K562 (cell line): ENCODE measurements at regions not wholly inside any gene's neighbourhood (a gene's known extent, or its start where the extent isn't known, plus 50 kb on each side); places are given as distances from the start of the nearest gene placed in this dataset.

ENCODE experiments used
- ATAC-seq: fragments of 200-7000 bp; cut with Tn5 transposase; 3 replicates; pipeline ENCODE4 v1.9.1; 2020; ENCODE audit warnings: moderate library complexity
- BruUV-seq: library from RNA; stranded (reverse); fragments of 400-500 nt; replicated peaks from 2 replicates; lab custom pipeline; 2021; lab: Mats Ljungman, UMichigan
- CTCF ChIA-PET: fragments of 300-600 bp; formaldehyde crosslinking; extraction: SDS; loops from one replicate; lab custom pipeline; 2021; ENCODE audit warnings: low intra/inter-chr PET ratio; lab: Yijun Ruan, JAX
- POLR2A ChIA-PET: fragments of 300-600, 350-650 bp; sonication (Branson Sonifier 250); formaldehyde crosslinking; extraction: SDS; loops from one replicate; lab custom pipeline; 2021; ENCODE audit warnings: antibody characterized with exemption, inconsistent platforms; lab: Yijun Ruan, JAX
- DNase-seq, 4 experiments: peaks; one replicate each; pipeline versions ENCODE4 v3.0.0 to v3.0.0-alpha.2; 2011 to 2018; ENCODE audit warnings: low spot score in 3 of 4, mixed read lengths in 3 of 4; ENCODE audit errors: extremely low read depth in 1 of 4
- FAIRE-seq: peaks from 2 replicates; lab custom pipeline; 2011; peaks lifted over from hg19 to GRCh38; lab: Jason Lieb, UNC
- H2AFZ ChIP-seq: 2 replicates; pipeline ENCODE4 v1.6.0; 2011; ENCODE audit warnings: low read depth, low read length, control low read depth, inconsistent platforms
- H3K27ac ChIP-seq: fragments of 200-600 bp; 3 replicates; pipeline ENCODE4 v1.8.0; 2011; ENCODE audit warnings: low read depth, mild to moderate bottlenecking, control low read depth, inconsistent platforms, low read length, moderate library complexity, mixed read lengths; ENCODE audit errors: extremely low read depth
- H3K27me3 ChIP-seq, 2 experiments: fragments of 300-600 bp in 1 of 2; 2 replicates in 1 of 2; 3 replicates in 1 of 2; pipeline versions ENCODE4 v1.6.0 to v1.8.0; 2011; ENCODE audit warnings: inconsistent platforms in 2 of 2, low read length in 2 of 2, mild to moderate bottlenecking in 1 of 2, mixed read lengths in 1 of 2, moderate library complexity in 1 of 2; ENCODE audit not compliant: control insufficient read depth in 2 of 2, insufficient read depth in 2 of 2
- H3K36me3 ChIP-seq: fragments of 300-600 bp; 3 replicates; pipeline ENCODE4 v1.8.0; 2011; ENCODE audit warnings: mild to moderate bottlenecking, low read length, inconsistent platforms; ENCODE audit not compliant: control insufficient read depth, insufficient read depth
- H3K4me1 ChIP-seq, 2 experiments: fragments of 200-600 bp in 1 of 2; replicated peaks in 1 of 2; 2 replicates in 1 of 2; 3 replicates in 1 of 2; pipeline versions ENCODE4 v1.5.1 to v1.8.0; 2011; ENCODE audit warnings: inconsistent platforms in 2 of 2, low read length in 2 of 2, mild to moderate bottlenecking in 1 of 2, mixed read lengths in 1 of 2, moderate library complexity in 1 of 2; ENCODE audit not compliant: control insufficient read depth in 2 of 2, insufficient read depth in 2 of 2
- H3K4me2 ChIP-seq: 2 replicates; pipeline ENCODE4 v1.6.1; 2011; ENCODE audit warnings: low read length, control low read depth, inconsistent platforms, mixed read lengths; ENCODE audit not compliant: insufficient read depth
- H3K4me3 ChIP-seq: fragments of 200-600 bp; sonication (generic), shearing (Covaris generic); 2 replicates; pipeline ENCODE4 v1.5.1; 2016; ENCODE audit warnings: control low read depth, inconsistent platforms
- H3K79me2 ChIP-seq: fragments of 200-600 bp; 3 replicates; pipeline ENCODE4 v1.8.0; 2011; ENCODE audit warnings: low read length, inconsistent platforms; ENCODE audit not compliant: control insufficient read depth, insufficient read depth
- H3K9ac ChIP-seq, 2 experiments: 2 replicates each; pipeline versions ENCODE4 v1.6.0 to v1.6.1; 2011; ENCODE audit warnings: low read depth in 2 of 2, low read length in 2 of 2, control low read depth in 1 of 2, inconsistent platforms in 1 of 2, mild to moderate bottlenecking in 1 of 2, mixed read lengths in 1 of 2; ENCODE audit not compliant: insufficient read depth in 1 of 2
- H3K9me1 ChIP-seq: one replicate; pipeline ENCODE4 v1.6.0; 2011; ENCODE audit warnings: inconsistent platforms, mild to moderate bottlenecking, low read length, moderate library complexity; ENCODE audit not compliant: control insufficient read depth, insufficient read depth
- H3K9me3 ChIP-seq: replicated peaks from 2 replicates; pipeline ENCODE4 v1.5.1; 2011; ENCODE audit warnings: low read depth, low read length, inconsistent platforms; ENCODE audit not compliant: control insufficient read depth, insufficient read depth
- H4K20me1 ChIP-seq: replicated peaks from 2 replicates; pipeline ENCODE4 v1.6.1; 2011; ENCODE audit warnings: low read length, inconsistent platforms, mixed read lengths; ENCODE audit not compliant: control insufficient read depth, insufficient read depth
- ZNF395 ChIP-seq: fragments of 200-800 bp; sonication (Bioruptor generic); IDR thresholded peaks from 2 replicates; pipeline ENCODE4 v1.6.1; 2017; ENCODE audit warnings: missing genetic modification characterization, missing compliant biosample characterization
- WGBS: fragments of 100-300 bp; shearing (Covaris generic); methylation state at CpG from one replicate; pipeline ENCODE4 v1.1.6; 2016; ENCODE audit warnings: low coverage, mixed read lengths; ENCODE audit not compliant: insufficient coverage; ENCODE audit errors: missing lambda C conversion rate; 5-methylcytosine and 5-hydroxymethylcytosine counted together
- in situ Hi-C: fragments of 300-500 bp; cut with MboI; formaldehyde crosslinking; loops from 4 replicates; pipeline ENCODE4 v1.15.0; 2018; ENCODE audit warnings: inconsistent platforms, mixed read lengths
- intact Hi-C: fragments of 100-400 bp; cut with micrococcal nuclease; formaldehyde crosslinking; loops from 2 replicates; pipeline ENCODE4 v1.14.2; 2022
- TF ChIP-seq, protein P1 (sequence below): fragments of 450-650 bp; IDR thresholded peaks from 2 replicates; pipeline ENCODE4 v1.6.1; 2017; ENCODE audit warnings: antibody characterized with exemption, mild to moderate bottlenecking

- WGBS, result 0% methylated on average over 3 of the region's 3 CpGs
- Histone ChIP-seq H3K4me3 (no peak overlapping the region), H3K9me1 (no peaks in the 10 kb centered on the region), H3K36me3 (no peaks in the 10 kb centered on the region), H3K9ac (no peak overlapping the region), H3K4me1 (no peaks in the 10 kb centered on the region), H3K79me2 (no peaks in the 10 kb centered on the region), H3K4me2 (no peak overlapping the region), H3K27me3 (no peaks in the 10 kb centered on the region), H3K27ac (no peak overlapping the region), H3K9me3 (no peaks in the 10 kb centered on the region), H2AFZ (no peak overlapping the region), H4K20me1 (no peaks in the 10 kb centered on the region)
- in situ Hi-C loops (no loop called here), intact Hi-C loops (no loop called here)
- no peak for FAIRE-seq
- ATAC-seq, result no peak
- CTCF ChIA-PET, result no interaction called here
- POLR2A ChIA-PET, result no interaction called here
- TF ChIP-seq ZNF395 (CRISPR knock-in tag), result no peak
- TF ChIP-seq, protein P1, sequence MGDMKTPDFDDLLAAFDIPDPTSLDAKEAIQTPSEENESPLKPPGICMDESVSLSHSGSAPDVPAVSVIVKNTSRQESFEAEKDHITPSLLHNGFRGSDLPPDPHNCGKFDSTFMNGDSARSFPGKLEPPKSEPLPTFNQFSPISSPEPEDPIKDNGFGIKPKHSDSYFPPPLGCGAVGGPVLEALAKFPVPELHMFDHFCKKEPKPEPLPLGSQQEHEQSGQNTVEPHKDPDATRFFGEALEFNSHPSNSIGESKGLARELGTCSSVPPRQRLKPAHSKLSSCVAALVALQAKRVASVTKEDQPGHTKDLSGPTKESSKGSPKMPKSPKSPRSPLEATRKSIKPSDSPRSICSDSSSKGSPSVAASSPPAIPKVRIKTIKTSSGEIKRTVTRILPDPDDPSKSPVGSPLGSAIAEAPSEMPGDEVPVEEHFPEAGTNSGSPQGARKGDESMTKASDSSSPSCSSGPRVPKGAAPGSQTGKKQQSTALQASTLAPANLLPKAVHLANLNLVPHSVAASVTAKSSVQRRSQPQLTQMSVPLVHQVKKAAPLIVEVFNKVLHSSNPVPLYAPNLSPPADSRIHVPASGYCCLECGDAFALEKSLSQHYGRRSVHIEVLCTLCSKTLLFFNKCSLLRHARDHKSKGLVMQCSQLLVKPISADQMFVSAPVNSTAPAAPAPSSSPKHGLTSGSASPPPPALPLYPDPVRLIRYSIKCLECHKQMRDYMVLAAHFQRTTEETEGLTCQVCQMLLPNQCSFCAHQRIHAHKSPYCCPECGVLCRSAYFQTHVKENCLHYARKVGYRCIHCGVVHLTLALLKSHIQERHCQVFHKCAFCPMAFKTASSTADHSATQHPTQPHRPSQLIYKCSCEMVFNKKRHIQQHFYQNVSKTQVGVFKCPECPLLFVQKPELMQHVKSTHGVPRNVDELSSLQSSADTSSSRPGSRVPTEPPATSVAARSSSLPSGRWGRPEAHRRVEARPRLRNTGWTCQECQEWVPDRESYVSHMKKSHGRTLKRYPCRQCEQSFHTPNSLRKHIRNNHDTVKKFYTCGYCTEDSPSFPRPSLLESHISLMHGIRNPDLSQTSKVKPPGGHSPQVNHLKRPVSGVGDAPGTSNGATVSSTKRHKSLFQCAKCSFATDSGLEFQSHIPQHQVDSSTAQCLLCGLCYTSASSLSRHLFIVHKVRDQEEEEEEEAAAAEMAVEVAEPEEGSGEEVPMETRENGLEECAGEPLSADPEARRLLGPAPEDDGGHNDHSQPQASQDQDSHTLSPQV, result no peak
- DNase-seq, result no peak
- BruUV-seq, result no TSS peak
These were observed 182.6 kb upstream of the GLRA1 start for GRCh38 chr5:152107220-152107619.
